SK-N-SH (cell line): ENCODE measurements at regions not wholly inside any gene's neighbourhood (a gene's known extent, or its start where the extent isn't known, plus 50 kb on each side); places are given as distances from the start of the nearest gene placed in this dataset.
"Not testable (repeated sequence)": the region's sequence is repeated elsewhere in the genome, so short reads cannot be mapped to it uniquely, and the experiment has no call there.

Source experiments
- EP300 ChIP-seq, 2 experiments: IDR thresholded peaks; 2 replicates each; pipeline versions ENCODE4 v1.4.0 to v1.6.1; 2012; ENCODE audit warnings: borderline replicate concordance in 1 of 2, low read depth in 1 of 2, low read length in 1 of 2
- FOXM1 ChIP-seq: IDR thresholded peaks from 2 replicates; pipeline ENCODE4 v1.4.0; 2012; ENCODE audit warnings: low read depth, mild to moderate bottlenecking
- JUND ChIP-seq: IDR thresholded peaks from 2 replicates; pipeline ENCODE4 v1.4.0; 2012
- REST ChIP-seq: IDR thresholded peaks from 2 replicates; pipeline ENCODE4 v1.6.1; 2012; ENCODE audit warnings: mild to moderate bottlenecking, low read depth, low read length, moderate library complexity
- ZBTB33 ChIP-seq: IDR thresholded peaks from 2 replicates; pipeline ENCODE4 v1.4.0; 2012; ENCODE audit warnings: low read depth, borderline replicate concordance
- TF ChIP-seq, protein P1 (sequence below): fragments of 200-600 bp; sonication (generic); IDR thresholded peaks from 2 replicates; pipeline ENCODE4 v1.6.1; 2017; ENCODE audit warnings: antibody characterized with exemption, mild to moderate bottlenecking, moderate library complexity

GRCh38 chr15:87533637-87534036 lies 722.9 kb downstream of the NTRK3 start:
- TF ChIP-seq JUND; ZBTB33; EP300 (IDR thresholded peaks at IDR 0.05; ENCODE audit: borderline replicate concordance in 1 of 2, low read depth in 1 of 2, low read length in 1 of 2); FOXM1; REST: not testable (repeated sequence)
- TF ChIP-seq, protein P1, sequence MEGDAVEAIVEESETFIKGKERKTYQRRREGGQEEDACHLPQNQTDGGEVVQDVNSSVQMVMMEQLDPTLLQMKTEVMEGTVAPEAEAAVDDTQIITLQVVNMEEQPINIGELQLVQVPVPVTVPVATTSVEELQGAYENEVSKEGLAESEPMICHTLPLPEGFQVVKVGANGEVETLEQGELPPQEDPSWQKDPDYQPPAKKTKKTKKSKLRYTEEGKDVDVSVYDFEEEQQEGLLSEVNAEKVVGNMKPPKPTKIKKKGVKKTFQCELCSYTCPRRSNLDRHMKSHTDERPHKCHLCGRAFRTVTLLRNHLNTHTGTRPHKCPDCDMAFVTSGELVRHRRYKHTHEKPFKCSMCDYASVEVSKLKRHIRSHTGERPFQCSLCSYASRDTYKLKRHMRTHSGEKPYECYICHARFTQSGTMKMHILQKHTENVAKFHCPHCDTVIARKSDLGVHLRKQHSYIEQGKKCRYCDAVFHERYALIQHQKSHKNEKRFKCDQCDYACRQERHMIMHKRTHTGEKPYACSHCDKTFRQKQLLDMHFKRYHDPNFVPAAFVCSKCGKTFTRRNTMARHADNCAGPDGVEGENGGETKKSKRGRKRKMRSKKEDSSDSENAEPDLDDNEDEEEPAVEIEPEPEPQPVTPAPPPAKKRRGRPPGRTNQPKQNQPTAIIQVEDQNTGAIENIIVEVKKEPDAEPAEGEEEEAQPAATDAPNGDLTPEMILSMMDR, result not testable (repeated sequence)
